ENCODE measurements at regions not wholly inside any gene's neighbourhood (a gene's known extent, or its start where the extent isn't known, plus 50 kb on each side); places are given as distances from the start of the nearest gene placed in this dataset.
"Not testable (repeated sequence)": the region's sequence is repeated elsewhere in the genome, so short reads cannot be mapped to it uniquely, and the experiment has no call there.

GRCh38 chr10:70986623-70986950 lies 98.2 kb upstream of the PCBD1 start:
- DNase-seq (ENCODE audit: low read depth), result no peak
- TF ChIP-seq, protein P1, sequence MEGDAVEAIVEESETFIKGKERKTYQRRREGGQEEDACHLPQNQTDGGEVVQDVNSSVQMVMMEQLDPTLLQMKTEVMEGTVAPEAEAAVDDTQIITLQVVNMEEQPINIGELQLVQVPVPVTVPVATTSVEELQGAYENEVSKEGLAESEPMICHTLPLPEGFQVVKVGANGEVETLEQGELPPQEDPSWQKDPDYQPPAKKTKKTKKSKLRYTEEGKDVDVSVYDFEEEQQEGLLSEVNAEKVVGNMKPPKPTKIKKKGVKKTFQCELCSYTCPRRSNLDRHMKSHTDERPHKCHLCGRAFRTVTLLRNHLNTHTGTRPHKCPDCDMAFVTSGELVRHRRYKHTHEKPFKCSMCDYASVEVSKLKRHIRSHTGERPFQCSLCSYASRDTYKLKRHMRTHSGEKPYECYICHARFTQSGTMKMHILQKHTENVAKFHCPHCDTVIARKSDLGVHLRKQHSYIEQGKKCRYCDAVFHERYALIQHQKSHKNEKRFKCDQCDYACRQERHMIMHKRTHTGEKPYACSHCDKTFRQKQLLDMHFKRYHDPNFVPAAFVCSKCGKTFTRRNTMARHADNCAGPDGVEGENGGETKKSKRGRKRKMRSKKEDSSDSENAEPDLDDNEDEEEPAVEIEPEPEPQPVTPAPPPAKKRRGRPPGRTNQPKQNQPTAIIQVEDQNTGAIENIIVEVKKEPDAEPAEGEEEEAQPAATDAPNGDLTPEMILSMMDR (conservative IDR thresholded peaks at IDR 0.05; ENCODE audit: low read depth, low read length), result no peak
- H3K4me3 ChIP-seq (ENCODE audit: low read depth, low read length), result no peak overlapping the region

DNA sequence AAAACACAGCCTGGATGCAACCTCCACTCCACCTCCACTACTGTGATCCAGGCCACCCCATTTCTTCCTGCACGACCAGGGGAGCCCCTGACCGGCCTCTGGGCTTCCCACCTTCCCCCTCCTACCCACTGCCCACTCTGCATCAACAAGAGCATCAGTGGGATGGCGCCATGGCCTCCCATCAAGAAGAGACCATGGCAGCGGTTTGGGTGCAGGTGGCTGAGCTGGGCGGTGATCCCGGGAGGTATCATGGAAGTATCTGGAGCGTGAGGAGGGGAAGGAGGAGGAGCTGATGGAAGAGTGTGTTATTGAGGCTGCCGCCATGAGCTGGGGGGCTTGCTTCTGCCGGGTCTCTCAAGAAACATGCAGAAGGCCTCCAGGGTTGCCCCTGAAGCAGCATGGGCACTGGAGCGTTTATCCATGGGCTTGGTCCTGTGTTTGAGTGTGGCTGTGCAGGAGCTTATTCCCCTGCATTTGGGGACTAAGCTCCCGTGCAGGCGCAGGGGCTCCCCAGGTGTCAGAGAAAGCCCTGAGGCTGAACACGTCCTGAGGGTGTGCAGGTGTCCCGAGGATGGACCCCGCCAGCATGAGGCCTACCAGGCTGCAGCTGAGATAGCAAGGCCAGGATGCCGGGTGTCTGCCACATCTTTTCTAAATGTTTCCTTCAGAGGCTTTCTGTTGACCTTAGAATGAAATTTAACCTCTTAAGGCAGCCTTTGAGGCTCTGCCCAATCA lies 99.2 kb upstream of the PCBD1 start:
- H3K4me3 ChIP-seq (ENCODE audit: low read depth, low read length), result no peak overlapping the region
- TF ChIP-seq, protein P1 (conservative IDR thresholded peaks at IDR 0.05; ENCODE audit: low read depth, low read length), result no peak
- no peak for DNase-seq (ENCODE audit: low read depth)

DNA sequence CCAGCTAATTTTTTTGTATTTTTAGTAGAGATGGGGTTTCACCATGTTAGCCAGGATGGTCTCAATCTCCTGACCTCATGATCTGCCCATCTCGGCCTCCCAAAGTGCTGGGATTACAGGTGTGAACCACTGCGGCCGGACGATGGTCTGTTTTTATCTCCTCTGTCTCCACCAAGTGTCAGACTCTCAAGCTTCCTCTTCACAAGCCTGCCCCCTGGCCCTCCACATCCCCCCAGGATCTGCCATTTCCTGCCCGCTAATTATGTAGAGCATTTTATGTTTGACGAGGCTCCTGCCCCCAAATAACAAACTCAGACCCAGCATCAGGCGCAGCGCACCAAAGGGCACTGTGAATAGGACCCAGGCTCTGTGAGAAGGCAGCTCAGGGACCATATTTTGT lies 101.8 kb upstream of the PCBD1 start:
- H3K4me3 ChIP-seq (ENCODE audit: low read depth, low read length); DNase-seq (ENCODE audit: low read depth): not testable (repeated sequence)

DNA sequence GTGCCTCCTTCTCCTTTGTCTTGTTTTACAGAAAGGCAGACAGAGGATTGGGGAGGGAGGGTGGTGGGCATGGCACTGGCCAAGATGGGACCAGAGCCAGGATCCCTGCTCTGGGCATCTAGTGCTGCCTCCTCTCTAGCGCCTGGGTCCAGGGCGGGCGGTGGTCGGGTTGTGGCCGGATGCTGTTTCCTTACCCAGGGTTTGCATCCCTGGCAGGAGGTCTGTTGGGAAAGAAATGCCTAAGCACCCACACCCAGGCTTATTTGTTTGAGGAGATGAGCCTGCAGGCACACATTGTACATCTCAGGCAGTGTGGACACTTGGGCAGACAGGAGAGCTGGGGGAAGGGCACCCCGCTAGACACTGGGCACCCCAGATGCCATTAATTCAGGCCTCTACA lies 102.3 kb upstream of the PCBD1 start:
- no peak for DNase-seq (ENCODE audit: low read depth)
- TF ChIP-seq, protein P1 (conservative IDR thresholded peaks at IDR 0.05; ENCODE audit: low read depth, low read length), result no peak
- no peak overlapping the region for H3K4me3 ChIP-seq (ENCODE audit: low read depth, low read length)

DNA sequence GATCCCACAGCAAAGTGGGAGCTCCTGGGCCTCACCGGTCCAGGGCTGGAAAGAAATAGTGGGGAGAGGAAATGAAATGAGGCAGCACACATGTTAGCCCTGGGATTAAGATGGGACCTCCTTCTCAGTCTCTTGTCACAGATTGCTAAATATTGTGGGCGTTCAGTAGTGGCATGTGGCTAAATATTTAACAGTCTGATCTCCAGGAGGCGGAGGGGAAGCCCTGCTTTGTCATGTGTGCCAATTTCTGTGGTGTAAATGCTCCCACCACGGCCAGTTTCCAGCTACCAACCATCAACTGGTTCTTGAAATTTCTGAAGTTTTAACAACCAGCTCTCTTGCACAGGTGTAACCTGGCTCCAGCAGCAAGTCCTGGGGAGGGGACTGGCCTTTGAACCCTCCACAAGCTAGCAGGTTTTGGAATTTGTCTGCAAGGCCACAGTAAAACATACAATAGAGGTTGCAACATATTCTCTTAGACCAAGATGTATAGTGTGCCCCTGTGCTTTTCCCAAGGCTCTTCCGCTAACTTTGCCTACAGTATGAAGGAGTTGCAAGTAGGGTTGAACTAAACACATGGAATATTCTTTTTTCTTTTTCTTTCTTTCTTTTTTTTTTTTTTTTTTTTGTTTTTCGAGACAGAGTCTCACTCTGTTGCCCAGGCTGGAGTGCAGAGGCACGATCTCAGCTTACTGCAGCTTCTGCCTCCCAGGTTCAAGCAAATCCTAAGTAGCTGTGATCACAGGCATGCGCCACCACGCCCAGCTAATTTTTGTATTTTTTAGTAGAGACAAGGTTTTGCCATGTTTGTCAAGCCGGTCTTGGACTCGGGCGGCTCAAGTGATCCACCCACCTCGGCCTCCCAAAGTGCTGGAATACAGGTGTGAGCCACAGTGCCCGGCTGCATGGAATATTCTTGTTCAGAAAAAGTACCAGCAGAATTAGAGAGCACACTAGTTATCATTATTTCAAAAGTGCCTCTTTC lies 103.1 kb upstream of the PCBD1 start:
- no peak for DNase-seq (ENCODE audit: low read depth)
- H3K4me3 ChIP-seq (ENCODE audit: low read depth, low read length), result no peak overlapping the region
- TF ChIP-seq, protein P1 (conservative IDR thresholded peaks at IDR 0.05; ENCODE audit: low read depth, low read length), result no peak

GRCh38 chr10:70992436-70992835 lies 104.1 kb upstream of the PCBD1 start:
- no peak overlapping the region for H3K4me3 ChIP-seq (ENCODE audit: low read depth, low read length)
- TF ChIP-seq, protein P1 (conservative IDR thresholded peaks at IDR 0.05; ENCODE audit: low read depth, low read length), result no peak
- no peak for DNase-seq (ENCODE audit: low read depth)

DNA sequence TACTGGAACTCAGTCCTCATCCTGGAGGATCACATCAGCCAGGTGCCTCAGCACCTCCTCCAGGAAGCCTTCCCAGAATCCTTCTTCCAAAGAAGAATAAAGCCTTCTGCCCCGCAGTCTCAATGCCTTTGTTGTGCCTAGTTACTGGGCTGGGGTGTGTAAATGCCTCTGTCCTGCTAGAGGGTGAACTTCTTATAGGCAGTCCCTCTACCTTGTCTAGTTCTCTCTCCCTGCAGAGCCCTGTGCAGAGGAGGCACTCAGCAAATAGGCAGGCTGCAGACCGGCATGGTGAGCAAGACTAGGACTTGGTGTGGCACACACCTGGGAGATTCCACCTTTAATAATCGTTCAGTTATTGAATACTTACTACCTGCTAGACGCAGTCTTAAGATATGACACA lies 104.7 kb upstream of the PCBD1 start:
- no peak overlapping the region for H3K4me3 ChIP-seq (ENCODE audit: low read depth, low read length)
- TF ChIP-seq, protein P1 (conservative IDR thresholded peaks at IDR 0.05; ENCODE audit: low read depth, low read length), result no peak
- no peak for DNase-seq (ENCODE audit: low read depth)
